H54 (cell line): ENCODE measurements at regions not wholly inside any gene's neighbourhood (a gene's known extent, or its start where the extent isn't known, plus 50 kb on each side); places are given as distances from the start of the nearest gene placed in this dataset.

Experiments
- DNase-seq: peaks from one replicate; pipeline ENCODE4 v3.0.0; 2011; ENCODE audit warnings: low spot score, mixed read lengths; ENCODE audit not compliant: insufficient read length
- FAIRE-seq: peaks from 3 replicates; lab custom pipeline; 2011; peaks lifted over from hg19 to GRCh38; lab: Jason Lieb, UNC
- POLR2A ChIP-seq: IDR thresholded peaks from 2 replicates; pipeline ENCODE4 v1.6.1; 2011; ENCODE audit warnings: low read depth, mild to moderate bottlenecking, low read length

DNA sequence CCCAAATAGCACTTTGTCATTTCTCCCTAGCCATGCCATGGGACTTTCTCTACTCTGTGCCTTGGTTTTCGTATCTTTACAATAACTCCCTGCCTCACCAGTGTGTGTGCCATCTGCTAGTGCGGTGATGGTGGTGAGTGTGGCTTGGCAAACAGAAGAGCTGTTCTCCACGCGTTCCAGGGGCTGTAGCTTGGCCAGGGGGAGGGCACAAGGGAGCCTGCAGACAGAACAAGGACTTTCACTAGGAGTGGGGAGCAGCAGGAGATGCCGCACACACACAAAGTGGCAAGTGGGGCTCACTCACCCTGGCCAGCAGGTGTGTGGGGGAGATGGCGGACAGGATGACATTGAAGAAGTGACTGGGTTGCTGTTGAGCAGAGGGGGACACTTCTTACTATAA is 196.9 kb downstream of the HAUS1 start:
- DNase-seq = no peak
- TF ChIP-seq POLR2A = no peak
- no peak for FAIRE-seq

GRCh38 chr18:46301571-46301970 is 197.4 kb downstream of the HAUS1 start:
- FAIRE-seq (no peak), DNase-seq (no peak)
- TF ChIP-seq POLR2A = no peak

DNA sequence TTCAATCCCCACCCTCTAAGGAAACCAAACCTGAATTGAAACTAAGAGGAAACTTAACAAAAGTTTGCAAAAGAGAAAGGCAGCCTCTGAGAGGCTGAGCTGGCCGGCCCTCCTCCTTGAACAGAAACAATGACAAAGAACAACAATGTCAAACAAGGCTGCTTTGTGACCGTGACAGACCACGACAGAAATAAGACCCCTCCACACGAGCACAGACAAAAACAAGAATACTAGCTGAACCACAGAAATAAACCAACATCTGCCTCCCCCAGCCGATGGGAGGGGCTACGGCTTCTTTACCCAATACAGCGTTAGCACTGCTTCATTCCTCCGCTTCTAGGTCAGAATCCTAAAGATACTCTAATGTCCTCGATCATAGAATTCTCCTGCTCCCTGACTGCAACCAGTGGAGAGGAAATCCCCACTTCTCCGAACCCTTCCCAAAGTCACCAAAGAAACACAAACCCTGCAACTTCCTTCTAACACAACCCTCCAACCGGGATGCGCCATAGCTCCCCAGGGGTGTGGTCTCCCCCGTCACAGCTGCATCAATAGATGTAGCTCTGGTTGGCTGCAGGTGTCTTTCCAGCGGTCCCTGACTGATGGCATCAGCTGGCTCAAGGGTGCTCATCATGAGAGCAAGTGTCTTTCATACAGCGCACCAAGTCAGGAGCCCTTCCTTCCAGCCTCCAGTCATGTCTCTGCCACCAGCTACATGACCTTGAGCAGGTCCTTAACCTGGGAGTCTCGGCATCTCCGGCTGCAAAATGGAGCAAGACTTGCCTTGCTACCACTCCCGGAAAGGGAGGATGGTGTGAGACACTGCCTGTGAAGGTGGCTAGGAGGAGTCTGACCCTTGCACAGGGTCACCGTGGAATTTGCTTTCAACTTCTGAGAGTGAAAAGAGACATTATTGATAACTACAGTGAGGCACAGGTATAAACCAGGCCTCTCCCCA is 198.6 kb downstream of the HAUS1 start:
- DNase-seq (no peak), FAIRE-seq (no peak)
- TF ChIP-seq POLR2A = no peak

- no peak for DNase-seq
- TF ChIP-seq POLR2A = no peak
- FAIRE-seq = no peak
Measured at GRCh38 chr18:46310258-46310657, 206.1 kb downstream of the HAUS1 start.

DNA sequence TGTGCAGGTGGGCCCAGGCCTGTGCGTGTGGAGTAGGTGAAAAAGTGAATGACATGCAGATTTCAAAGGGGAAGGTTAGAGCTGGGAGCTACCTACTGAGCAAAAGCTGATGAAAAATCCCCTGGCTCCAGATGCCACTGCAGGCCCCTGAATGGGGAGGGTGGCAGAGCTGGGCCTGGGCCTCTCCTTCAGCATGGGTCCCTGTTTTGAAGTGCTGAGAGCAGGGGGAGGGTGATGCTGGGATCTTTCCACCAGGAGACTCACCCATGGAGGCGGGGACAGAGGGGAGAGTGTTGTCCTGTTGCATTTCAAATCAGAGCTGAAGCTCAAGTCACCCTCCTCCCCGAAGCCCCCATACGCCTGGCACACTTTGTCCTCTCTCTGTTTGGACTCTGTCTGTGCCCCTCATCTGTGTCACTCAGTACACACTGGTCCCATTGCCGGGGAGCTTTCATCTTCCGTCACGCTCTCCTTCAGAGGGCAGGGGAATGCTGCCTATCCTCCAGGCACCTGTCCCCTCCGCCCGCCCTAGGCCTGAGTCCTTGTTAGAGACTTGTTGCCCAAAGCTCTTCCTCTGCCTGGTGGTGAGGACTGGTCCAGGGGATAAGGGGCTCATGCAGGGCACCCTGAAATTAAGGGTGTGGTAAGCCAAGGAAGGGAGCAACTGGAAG is 206.6 kb downstream of the HAUS1 start:
- FAIRE-seq (no peak), DNase-seq (no peak)
- TF ChIP-seq POLR2A = no peak

DNA sequence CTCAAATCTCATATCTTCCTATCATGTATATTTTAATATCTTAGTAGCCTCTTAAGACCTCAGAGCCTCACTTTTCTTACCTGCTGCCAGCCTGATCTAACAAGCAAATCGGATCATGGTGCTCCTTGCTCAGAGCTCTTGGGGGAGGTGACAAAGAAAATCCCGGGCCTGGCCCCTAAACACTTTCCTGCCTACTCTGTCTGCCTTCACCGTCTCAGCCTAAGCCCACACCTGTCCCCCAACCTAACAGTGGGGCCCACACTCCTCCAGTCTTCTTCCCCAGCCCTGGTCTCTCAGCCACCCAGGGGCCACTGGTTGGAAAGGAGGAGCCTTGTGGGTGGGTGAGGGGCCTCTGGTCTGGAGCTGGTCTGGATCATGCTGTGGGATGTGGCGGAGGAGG is 207.3 kb downstream of the HAUS1 start:
- DNase-seq = no peak
- no peak for FAIRE-seq

DNA sequence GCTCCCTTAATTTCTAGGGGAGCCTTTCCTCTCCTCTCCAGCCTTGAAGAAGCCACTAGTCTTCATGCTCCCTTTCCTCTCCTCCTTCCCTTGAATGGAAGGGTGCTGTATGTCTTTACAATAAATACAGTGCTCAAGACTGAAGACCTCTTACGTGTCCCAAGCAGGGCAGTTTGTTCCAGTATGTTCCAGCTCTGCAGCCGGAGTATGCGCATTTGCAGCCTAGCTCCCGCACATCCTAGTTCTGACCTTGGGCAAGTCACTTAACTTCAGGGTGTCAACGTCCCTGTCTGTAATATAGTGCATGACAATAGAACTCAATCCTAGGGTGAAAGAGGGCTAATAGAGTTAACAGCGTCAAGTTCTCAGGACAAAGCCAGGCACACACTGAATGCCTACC is 208.0 kb downstream of the HAUS1 start:
- FAIRE-seq = no peak
- no peak for TF ChIP-seq POLR2A
- no peak for DNase-seq

More for the DNA sequence above, 207.3 kb downstream of the HAUS1 start:
- no peak for TF ChIP-seq POLR2A

- DNase-seq = no peak
- no peak for FAIRE-seq
- TF ChIP-seq POLR2A = no peak
Measured at GRCh38 chr18:46313521-46313920, 209.3 kb downstream of the HAUS1 start.

DNA sequence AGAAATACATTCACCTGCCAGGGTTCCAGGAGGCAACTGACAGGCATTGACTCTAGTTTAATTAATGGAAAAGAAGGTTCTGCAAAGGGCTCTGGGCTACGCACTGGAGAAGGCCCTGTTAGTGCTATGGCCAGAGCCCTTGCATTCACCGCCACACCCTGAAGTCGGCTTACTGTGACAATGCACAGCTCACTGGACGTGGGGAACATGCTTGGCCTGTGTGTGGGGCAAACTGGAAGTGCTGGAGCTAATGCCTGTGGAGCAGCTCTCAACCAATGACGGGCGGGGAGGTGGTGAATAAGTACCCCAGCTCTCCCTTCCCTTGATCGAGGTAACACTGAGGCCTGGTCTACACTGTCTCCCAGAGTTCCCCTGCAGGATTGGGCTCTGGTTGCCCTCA is 209.8 kb downstream of the HAUS1 start:
- FAIRE-seq = no peak
- no peak for TF ChIP-seq POLR2A
- DNase-seq = no peak

DNA sequence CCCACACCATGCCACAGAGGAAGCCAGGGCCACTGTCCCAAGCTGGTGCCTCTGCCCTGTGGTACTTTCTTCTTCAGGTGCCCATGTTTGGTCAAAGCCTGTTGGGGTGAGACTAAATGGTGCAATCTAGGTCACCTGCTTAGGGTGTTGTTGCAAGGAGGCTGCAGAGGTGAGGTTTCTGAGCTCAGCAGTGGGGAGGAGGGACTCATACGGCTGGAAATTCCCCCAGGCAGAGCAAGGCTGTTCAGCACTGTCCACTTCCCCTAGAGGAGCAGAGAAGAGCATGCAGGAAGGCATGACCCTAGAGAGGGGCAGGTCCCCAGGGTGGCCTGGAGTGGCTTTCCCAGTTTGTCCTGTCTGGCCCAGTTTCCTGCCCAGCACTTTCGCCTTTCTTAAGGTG is 211.0 kb downstream of the HAUS1 start:
- FAIRE-seq (no peak), DNase-seq (no peak)
- no peak for TF ChIP-seq POLR2A

GRCh38 chr18:46318356-46318755 is 214.2 kb downstream of the HAUS1 start:
- no peak for FAIRE-seq
- TF ChIP-seq POLR2A = no peak
- no peak for DNase-seq

- no peak for TF ChIP-seq POLR2A
- DNase-seq (no peak), FAIRE-seq (no peak)
Measured at GRCh38 chr18:46319783-46320182, 215.6 kb downstream of the HAUS1 start.

DNA sequence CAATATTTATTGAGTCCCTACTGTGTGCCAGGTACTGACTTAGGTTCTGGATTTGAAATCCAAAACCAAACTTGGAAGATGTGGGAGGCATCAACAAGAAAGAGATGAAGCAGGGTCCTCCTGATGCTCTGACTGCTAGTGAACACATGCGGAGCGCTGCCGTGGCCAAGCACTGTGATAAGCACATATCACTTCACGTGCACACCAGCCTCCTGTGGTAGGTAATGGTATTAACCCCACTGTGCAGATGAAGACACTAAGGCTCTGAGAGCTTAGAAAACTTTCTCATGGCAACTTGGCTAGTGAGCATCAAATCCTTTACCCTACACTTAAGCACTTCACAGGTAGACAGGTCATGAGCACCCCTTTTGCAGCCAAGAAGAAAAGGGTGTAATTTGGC is 216.1 kb downstream of the HAUS1 start:
- no peak for DNase-seq
- no peak for TF ChIP-seq POLR2A
- FAIRE-seq = no peak

DNA sequence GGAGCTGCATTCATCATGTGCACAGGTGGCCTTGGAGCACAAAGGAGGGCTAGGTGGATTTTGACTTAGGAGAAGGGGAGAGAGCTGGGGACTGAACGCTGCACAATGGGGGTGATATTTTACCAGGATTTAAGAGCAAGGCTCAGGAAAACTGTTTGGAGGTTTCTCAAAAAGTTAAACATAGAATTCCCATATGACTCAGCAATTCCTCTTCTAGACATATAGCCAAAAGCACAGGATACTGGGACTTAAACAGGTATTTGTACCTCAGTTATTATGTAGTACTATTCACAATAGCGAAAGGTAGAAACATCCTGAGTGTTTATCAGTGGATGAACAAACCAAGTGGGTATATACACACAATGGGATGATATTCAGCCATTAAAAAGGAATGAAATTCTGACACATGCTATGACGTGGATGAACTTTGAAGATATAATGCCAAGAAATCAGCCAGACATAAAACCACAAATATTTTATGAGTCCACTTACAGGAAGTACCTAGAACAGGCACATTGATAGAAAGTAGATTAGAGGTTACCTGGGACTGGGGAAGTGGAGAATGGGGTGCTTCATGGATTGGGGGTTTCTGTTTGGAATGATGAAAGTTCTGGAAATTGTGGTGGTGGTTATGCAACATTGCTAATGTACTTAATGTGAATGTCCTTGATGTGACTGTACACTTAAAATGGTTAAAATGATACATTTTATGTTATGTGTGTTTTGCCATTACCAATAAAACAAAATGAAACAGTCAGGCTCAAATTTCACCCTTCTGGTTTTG is 216.9 kb downstream of the HAUS1 start:
- TF ChIP-seq POLR2A = no peak
- DNase-seq (peak; percentile 40), FAIRE-seq (no peak)

DNA sequence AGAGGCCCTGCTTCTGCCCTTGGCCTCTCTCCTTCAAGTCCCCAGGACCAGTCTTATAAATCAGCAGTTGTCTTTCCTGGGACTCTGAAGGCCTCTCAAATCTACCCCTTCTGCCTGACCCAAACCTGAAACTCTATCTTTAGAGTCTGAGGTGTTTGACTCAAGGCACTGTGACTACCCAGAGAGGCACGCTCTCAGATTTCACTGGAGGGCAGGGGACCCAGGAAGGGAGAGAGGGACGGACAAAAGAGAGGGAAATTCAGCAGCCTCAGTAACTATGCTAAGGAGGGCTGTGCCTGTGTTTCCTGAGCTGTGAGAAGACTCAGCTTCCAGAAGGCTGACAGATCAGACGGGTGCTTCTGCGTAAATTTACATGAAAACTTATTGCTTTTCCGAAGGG is 217.8 kb downstream of the HAUS1 start:
- TF ChIP-seq POLR2A = no peak
- FAIRE-seq = no peak

More for the DNA sequence above, 217.8 kb downstream of the HAUS1 start:
- no peak for DNase-seq
